Right renal pelvis (tissue), 4 donors: ENCODE measurements at regions not wholly inside any gene's neighbourhood (a gene's known extent, or its start where the extent isn't known, plus 50 kb on each side); places are given as distances from the start of the nearest gene placed in this dataset.
"Not testable (repeated sequence)": the region's sequence is repeated elsewhere in the genome, so short reads cannot be mapped to it uniquely, and the experiment has no call there.

Source experiments
- DNase-seq, 4 donors: peaks; one replicate each; pipeline ENCODE4 v3.0.0-alpha.2; 2013; ENCODE audit warnings: low read depth in 4 of 4, low spot score in 3 of 4, missing footprints in 1 of 4

- no peak for DNase-seq
Observed at GRCh38 chr7:91660734-91661356, 219.7 kb downstream of the MTERF1 start.

DNA sequence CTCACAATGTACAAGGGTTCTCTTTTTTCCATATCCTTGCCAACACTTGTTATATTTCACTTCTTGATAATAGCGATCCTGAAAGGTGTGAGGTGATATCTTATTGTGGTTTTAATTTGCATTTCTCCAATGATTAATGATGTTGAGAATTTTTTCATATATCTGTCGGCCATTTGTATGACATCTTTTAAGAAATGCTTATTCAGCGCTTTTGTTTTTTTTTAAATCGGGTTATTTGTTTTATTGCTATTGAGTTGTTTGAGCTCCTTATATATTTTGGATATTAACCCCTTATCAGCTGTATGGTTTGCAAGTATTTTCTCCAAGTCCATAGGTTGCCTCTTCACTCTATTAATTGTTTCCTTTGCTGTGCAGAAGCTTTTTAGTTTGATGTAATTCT is 218.8 kb downstream of the MTERF1 start:
- DNase-seq = no peak

DNA sequence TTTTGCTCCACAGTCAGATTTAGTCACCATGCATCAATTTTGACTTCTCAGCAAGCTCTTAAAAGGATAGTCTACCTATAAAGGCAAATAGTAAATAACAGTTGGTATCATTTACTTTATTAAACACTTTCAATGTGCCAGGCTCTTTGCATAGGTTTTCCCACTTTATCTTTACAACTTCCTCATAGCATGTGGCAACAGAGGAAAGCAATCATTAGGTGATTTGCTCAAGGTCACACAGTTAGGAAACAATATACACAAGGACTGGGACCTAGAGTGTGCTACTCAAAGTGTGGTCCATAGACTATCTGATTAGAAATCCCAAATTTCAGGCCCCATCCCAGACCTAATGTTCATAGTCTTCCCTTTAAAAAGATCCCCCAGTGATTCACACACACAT is 212.3 kb downstream of the MTERF1 start:
- DNase-seq = no peak

- no peak for DNase-seq
Observed at GRCh38 chr7:91671245-91671644, 209.3 kb downstream of the MTERF1 start.

- DNase-seq = no peak
Observed at GRCh38 chr7:91674470-91674869, 206.0 kb downstream of the MTERF1 start.

DNA sequence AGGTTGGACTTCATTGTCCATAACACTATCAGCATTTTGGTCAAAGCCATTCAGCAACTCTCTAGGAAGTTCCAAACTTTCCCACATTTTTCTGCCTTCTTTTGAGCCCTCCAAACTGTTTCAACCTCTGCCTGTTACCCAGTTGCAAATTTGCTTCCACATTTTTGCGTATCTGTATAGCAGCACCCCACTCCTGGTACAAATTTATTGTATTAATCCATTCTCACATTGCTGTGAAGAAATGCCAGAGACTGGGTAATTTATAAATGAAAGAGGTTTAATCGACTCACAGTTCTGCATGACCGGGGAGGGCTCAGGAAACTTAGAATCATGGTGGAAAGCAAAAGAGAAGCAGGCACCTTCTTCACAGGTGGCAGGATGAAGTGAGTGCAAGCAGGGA is 198.8 kb downstream of the MTERF1 start:
- DNase-seq = no peak

DNA sequence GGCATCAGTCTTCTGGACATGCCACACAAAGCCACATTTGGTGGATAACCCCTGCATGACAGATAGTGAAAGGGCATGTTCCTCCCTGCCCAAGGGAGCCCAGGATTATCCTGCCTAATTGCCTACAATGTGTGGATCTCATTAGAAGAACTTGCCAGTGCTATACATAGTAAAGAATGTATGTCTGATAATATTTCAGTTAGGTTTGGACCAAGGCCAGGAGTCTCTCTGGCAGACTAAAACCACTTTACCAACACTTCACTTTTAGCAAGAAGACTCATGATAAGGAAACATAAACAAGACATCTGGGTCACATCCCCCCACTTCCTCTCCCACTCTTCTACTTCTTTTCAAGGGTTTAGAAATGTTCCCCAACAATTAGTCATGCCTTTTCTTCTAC is 196.7 kb downstream of the MTERF1 start:
- no peak for DNase-seq

- no peak for DNase-seq
Observed at GRCh38 chr7:91685544-91685943, 195.0 kb downstream of the MTERF1 start.

DNA sequence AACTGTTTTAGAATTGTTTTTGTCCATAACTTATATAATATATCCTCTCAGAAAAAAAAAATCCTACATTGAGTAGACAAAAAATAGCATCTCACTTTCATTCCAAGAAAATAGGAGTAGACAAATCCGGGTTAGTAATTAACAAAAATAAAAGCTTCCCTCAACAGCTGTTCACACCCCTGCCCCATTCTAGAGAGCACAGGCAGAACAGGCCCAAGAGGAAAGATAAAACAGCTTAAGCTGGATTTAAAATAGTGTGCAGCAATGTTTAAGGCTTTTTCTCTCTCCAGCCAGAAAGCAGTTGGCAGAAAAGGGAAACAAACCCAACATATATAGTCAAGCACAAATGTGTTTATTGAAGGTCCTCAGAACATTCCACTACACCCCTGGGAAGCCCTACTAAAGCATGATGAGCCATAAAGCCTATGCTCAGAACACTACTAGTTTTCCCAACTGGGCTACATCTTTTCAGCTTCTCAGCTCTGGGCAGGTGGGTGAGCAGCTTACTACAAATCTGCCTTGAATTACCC is 189.9 kb downstream of the MTERF1 start:
- DNase-seq = no peak

DNA sequence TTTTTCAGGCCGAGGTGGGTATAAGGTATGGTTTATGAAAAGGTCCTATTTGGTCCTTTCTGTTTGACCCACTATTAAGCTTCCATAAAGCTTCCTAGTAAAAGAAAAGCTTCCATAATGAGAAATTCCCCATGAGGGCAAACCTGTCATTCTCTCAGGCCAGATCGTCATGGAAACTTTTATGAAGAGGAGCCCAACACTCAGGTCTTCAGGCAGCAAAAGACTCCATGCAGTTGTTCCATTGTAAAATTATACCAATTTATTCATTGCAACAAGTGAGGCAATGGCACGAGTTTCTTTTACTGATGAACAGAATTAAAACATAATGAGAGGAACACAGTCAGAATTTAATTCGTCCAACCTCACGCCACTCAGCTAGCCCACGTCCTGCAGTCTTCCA is 188.6 kb downstream of the MTERF1 start:
- DNase-seq = no peak

DNA sequence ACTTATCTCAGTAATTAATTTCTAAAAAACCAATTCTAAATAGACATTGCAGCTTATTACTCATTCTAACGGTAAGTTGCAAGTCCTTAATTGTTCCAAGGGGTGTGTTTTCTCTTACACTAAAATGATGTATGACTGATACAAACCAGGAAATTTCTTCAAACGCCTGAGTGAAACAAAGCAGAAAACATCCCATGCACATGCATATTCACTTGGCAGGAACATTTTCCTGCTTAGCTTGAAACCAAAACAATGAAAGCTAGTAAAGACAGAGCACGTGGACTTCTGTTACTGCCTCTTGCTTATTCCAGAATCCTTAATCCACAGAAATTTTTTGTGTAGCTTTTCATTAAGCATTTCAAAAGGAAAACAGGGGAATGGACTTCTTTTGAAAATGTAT is 187.7 kb downstream of the MTERF1 start:
- DNase-seq = no peak

- no peak for DNase-seq
Observed at GRCh38 chr7:91694351-91694841, 186.1 kb downstream of the MTERF1 start.

DNA sequence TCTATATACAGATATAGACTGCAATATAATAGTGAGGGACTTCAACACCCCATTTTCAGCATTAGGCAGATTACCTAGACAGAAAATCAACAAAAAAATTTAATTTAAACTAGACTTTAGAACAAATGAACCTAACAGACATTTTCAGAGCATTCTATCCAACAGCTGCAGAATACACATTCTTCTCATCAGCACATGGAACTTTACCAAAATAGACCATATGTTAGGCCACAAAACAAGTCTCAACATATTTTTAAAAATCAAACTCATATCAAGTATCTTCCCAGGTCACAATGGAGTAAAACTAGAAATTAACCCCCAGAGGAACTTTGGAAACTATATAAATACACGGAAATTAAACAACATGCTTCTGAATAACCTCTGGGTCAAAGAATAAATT is 169.6 kb downstream of the MTERF1 start:
- DNase-seq = no peak

DNA sequence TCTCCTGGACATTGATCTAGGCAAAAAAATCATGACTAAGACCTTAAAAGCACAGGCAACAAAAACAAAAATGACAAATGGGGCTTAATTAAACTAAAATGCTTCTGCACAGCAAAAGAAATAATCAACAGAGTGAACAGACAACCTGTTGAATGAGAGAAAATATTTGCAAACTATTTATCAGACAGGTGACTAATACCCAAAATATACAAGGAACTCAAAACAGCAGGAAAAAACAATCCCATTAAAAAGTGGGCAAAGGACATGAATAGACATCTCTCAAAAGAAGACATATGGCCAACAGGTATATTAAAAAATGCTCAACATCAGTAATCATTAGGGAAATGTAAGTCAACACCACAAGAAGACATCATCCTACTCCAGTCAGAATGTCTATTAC is 166.8 kb downstream of the MTERF1 start:
- no peak for DNase-seq

DNA sequence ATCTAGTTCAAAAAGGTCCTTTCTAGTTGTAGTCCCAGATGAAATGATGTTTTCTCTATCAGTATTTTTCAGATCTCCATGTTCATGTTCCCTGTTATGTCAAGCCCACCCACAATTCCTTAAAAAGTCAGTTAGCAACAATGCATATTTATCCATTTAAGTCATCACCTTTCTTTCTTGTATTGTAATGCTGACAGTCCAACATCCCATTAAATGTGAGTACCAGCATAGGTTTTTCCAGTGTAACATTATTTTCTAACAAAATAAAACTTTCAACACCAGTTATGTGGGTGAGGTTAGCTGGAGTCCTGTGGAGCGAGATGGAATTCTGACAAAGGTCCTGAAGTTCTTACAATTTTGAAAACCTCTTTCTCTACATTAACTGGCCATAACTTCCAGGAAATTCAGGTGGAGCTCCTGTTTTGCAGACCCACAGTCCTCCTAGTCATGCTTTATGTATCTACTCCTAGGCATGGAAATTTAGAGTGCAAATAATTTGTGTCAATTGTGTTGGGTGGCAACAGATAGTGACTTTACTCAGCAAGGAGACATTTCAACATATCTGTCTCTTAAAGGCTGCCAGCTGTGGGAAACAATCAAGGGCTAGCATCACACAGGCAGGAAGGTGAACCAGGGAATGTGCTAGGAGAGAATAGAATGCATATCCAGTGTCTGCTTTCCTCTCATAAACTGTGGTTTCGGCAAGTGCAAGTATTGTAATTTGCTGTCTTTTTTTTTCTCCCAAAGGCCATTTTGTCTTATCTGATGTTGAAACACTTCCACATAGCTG is 162.6 kb downstream of the MTERF1 start:
- no peak for DNase-seq

DNA sequence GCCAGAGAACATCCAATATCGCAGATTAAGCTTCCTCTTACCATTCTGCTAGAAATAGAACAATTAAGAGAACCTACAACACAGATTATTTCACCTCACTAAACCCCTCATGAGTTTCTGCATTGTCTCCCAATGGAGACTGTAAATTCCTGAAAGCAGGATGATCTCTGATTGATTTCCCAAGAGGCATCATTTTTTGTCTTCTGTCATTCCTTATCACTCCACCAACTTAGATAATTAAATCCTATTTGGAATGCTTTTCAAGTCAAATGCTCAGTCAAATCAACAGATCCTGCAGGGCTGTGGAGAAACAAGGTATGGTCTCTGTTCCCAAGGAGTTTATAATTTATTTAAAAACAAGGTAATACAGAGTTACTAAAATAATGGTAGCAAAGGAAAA is 161.5 kb downstream of the MTERF1 start:
- DNase-seq = no peak

DNA sequence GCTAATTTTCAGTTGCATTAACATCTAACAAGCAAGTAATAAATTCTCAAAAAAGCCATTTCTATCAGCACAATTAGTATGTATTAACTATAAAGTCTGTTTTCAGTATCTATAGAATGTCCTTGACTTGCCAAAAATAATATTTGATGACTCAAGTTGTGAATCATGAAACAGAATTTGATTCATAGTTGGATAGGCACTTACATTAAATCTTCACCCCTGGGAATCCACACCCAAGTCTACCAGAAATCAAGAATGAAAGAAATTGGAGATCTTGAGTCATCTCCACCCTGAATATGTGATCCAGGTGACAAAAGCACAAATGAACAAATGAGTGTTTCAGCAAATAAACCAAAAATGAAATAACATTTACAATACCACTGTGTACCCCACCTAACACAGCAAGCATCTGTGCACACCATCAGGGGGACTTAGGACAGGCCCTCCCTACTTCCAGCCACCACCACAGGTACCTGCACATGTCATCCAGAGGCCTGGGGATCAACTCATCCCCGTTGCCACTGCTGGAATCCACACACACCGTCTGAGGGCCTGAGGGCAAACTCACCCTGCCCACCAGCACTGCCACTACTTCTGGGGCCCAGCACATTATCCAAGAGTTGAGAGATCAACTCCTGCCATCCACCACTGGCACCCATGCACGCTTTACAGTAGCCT is 160.1 kb downstream of the MTERF1 start:
- DNase-seq = no peak

- DNase-seq = no peak
Observed at GRCh38 chr7:91722831-91723230, 157.7 kb downstream of the MTERF1 start.

DNA sequence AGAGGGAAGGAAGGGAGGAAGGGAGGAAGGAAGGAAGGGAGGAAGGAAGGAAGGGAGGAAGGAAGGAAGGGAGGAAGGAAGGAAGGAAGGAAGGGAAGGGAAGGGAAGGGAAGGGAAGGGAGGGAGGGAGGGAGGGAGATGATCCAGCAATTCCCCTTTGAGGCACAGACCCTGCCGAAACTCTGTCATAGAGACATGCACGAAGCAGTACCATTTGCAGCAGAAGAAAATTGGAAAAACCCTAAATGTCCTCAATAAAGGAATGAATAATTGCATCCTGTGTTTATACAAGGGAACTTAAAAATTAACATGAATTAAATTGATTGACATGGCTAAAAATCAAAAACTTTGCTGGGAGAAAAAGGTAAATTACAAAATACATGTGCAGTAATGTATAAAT is 151.5 kb downstream of the MTERF1 start:
- DNase-seq = not testable (repeated sequence)

DNA sequence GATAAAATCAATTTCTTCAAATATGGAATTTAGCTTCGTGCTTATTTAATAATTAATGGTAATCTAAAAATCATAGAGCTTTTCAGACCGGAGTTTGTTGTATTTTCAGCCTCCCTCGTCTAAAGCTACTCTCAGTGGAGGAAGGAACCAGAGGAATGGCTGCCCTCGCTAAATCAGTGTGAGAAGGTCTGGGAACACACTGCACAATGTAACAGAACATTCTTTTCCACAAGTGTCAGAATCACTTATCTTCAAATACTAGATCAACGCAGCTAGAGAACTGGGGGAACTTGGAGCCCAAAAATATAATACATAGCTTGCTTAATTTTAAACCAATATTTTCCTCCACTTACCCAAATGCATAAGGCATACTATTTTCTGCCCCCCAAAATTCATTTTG is 148.5 kb downstream of the MTERF1 start:
- no peak for DNase-seq

DNA sequence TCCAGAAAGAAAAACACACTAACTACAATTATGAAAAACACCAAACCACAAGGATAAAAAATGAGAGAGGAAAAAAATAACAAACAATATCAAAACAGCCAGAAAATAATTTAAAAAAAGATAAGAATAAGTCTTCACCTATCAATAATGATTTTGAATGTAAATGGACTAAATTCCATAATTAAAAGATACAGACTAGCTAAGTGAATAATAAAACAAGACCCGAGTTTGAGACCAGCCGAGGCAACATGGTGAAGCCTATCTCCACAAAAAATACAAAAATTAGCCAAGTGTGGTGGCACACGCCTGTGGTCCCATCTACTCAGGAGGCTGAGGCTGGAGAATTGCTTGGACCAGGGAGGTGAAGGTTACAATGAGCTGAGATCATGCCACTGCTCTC is 131.1 kb downstream of the MTERF1 start:
- DNase-seq = no peak

DNA sequence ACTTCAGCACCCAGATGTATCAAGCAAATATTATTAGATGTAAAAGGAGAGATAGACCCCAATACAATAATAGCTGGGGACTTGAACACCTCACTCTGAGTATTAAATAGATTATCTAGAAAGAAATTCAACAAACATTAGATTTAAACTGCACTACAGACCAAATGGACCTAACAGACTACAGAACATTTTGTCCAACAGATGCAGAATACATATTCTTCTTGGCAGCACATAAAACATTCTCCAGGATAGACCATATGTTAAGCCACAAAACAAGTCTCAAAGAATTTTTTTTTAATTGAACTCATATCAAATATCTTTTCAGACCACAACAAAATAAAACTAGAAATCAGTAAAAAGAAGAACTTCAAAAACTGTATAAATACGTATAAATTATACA is 130.4 kb downstream of the MTERF1 start:
- DNase-seq = no peak
